ENCODE measurements at regions not wholly inside any gene's neighbourhood (a gene's known extent, or its start where the extent isn't known, plus 50 kb on each side); places are given as distances from the start of the nearest gene placed in this dataset.

- TF ChIP-seq JUN (IDR thresholded peaks at IDR 0.05; ENCODE audit: borderline replicate concordance, low read depth, low read length): no peak
- no peak for TF ChIP-seq JUN (CRISPR knock-in tag; IDR thresholded peaks at IDR 0.05; ENCODE audit: borderline replicate concordance)
- no peak for TF ChIP-seq CTCF (IDR thresholded peaks at IDR 0.05 in 2 of 3, conservative IDR thresholded peaks at IDR 0.05 in 1 of 3; ENCODE audit: insufficient read depth in 2 of 3, low read depth in 1 of 3, low read length in 3 of 3)
- TF ChIP-seq HNRNPLL (IDR thresholded peaks at IDR 0.05; ENCODE audit: low read depth, low read length, poor library complexity, severe bottlenecking): no peak
- TF ChIP-seq SAFB (IDR thresholded peaks at IDR 0.05; ENCODE audit: borderline replicate concordance, low read depth, low read length): no peak
- TF ChIP-seq JUND (IDR thresholded peaks at IDR 0.05; ENCODE audit: borderline replicate concordance, low read depth, low read length): no peak
- TF ChIP-seq JUND (tag; IDR thresholded peaks at IDR 0.05; ENCODE audit: borderline replicate concordance, low read depth, low read length): no peak
- TF ChIP-seq, protein P1, sequence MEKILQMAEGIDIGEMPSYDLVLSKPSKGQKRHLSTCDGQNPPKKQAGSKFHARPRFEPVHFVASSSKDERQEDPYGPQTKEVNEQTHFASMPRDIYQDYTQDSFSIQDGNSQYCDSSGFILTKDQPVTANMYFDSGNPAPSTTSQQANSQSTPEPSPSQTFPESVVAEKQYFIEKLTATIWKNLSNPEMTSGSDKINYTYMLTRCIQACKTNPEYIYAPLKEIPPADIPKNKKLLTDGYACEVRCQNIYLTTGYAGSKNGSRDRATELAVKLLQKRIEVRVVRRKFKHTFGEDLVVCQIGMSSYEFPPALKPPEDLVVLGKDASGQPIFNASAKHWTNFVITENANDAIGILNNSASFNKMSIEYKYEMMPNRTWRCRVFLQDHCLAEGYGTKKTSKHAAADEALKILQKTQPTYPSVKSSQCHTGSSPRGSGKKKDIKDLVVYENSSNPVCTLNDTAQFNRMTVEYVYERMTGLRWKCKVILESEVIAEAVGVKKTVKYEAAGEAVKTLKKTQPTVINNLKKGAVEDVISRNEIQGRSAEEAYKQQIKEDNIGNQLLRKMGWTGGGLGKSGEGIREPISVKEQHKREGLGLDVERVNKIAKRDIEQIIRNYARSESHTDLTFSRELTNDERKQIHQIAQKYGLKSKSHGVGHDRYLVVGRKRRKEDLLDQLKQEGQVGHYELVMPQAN (IDR thresholded peaks at IDR 0.05; ENCODE audit: borderline replicate concordance): no peak
- no peak for TF ChIP-seq ELF4 (CRISPR knock-in tag; IDR thresholded peaks at IDR 0.05)
- no peak for TF ChIP-seq TCF7L2 (IDR thresholded peaks at IDR 0.05; ENCODE audit: low read depth, low read length)
- no peak for TF ChIP-seq ZNF57 (CRISPR knock-in tag; IDR thresholded peaks at IDR 0.05)
- no peak for TF ChIP-seq MXI1 (IDR thresholded peaks at IDR 0.05; ENCODE audit: low read depth, low read length)
- TF ChIP-seq NR2F6 (CRISPR knock-in tag; IDR thresholded peaks at IDR 0.05): no peak
- no peak for TF ChIP-seq YY1 (IDR thresholded peaks at IDR 0.05; ENCODE audit: borderline replicate concordance in 1 of 3, control insufficient read depth in 1 of 3, extremely low read depth in 1 of 3, insufficient read depth in 3 of 3, insufficient read length in 1 of 3, insufficient replicate concordance in 2 of 3, low read depth in 1 of 3, low read length in 2 of 3)
Measured at GRCh38 chr11:69560141-69560790, 78.8 kb downstream of the LINC01488 start.
